Colonic mucosa (tissue), 4 donors: ENCODE measurements at regions not wholly inside any gene's neighbourhood (a gene's known extent, or its start where the extent isn't known, plus 50 kb on each side); places are given as distances from the start of the nearest gene placed in this dataset.
"Not testable (repeated sequence)": the region's sequence is repeated elsewhere in the genome, so short reads cannot be mapped to it uniquely, and the experiment has no call there.

ENCODE experiments used
- DNase-seq: peaks from one replicate; pipeline ENCODE4 v3.0.0-alpha.2; 2020
- H3K27ac ChIP-seq: fragments of 200-600 bp; one replicate; pipeline ENCODE4 v1.8.0; 2021
- H3K27me3 ChIP-seq: fragments of 200-600 bp; one replicate; pipeline ENCODE4 v1.8.0; 2021
- H3K36me3 ChIP-seq: fragments of 200-600 bp; one replicate; pipeline ENCODE4 v1.8.0; 2021
- H3K4me1 ChIP-seq: fragments of 200-600 bp; one replicate; pipeline ENCODE4 v1.8.0; 2021; ENCODE audit warnings: mild to moderate bottlenecking
- H3K4me3 ChIP-seq: fragments of 200-600 bp; one replicate; pipeline ENCODE4 v1.8.0; 2021
- H3K9ac ChIP-seq, 2 donors: one replicate each; pipeline ENCODE4 v1.7.0; 2013; ENCODE audit warnings: control low read depth in 2 of 2, low read depth in 2 of 2, low read length in 2 of 2
- H3K9me3 ChIP-seq: fragments of 200-600 bp; one replicate; pipeline ENCODE4 v1.8.0; 2021
- CTCF ChIP-seq: fragments of 200-600 bp; IDR thresholded peaks from one replicate; pipeline ENCODE4 v1.8.0; 2022; ENCODE audit warnings: antibody characterized with exemption, mild to moderate bottlenecking
- intact Hi-C: fragments of 100-400 bp; cut with DNase I; formaldehyde crosslinking; loops from one replicate; pipeline ENCODE4 v1.14.1; 2022
- donor health status: healthy.
- donor health status: DM: no; HTN: no; CAD: no.
- donor health status: DM: no; HTN: no; CAD: no.

GRCh38 chr6:137552809-137553208, 58.6 kb upstream of the OLIG3 start:
- no peak overlapping the region for H3K4me3 ChIP-seq
- TF ChIP-seq CTCF = no peak
- intact Hi-C loops = no loop called here
- no peak overlapping the region for H3K9ac ChIP-seq
- H3K4me1 ChIP-seq = no peaks in the 10 kb centered on the region
- H3K27me3 ChIP-seq = no peaks in the 10 kb centered on the region
- H3K27ac ChIP-seq = no peak overlapping the region
- H3K36me3 ChIP-seq = no peaks in the 10 kb centered on the region
- H3K9me3 ChIP-seq = no peaks in the 10 kb centered on the region
- no peak for DNase-seq

- H3K27ac ChIP-seq, H3K9ac ChIP-seq, H3K9me3 ChIP-seq, H3K27me3 ChIP-seq, H3K4me3 ChIP-seq, H3K4me1 ChIP-seq, DNase-seq, H3K36me3 ChIP-seq, intact Hi-C loops: not testable (repeated sequence)
Observed at GRCh38 chr6:137559521-137560183, 65.5 kb upstream of the OLIG3 start.

GRCh38 chr6:137560184-137560563, 66.0 kb upstream of the OLIG3 start:
- intact Hi-C loops = no loop called here
- no peak overlapping the region for H3K4me3 ChIP-seq
- H3K27me3 ChIP-seq = no peaks in the 10 kb centered on the region
- no peak for DNase-seq
- H3K9ac ChIP-seq = no peak overlapping the region
- H3K27ac ChIP-seq = no peak overlapping the region
- TF ChIP-seq CTCF = no peak
- no peaks in the 10 kb centered on the region for H3K9me3 ChIP-seq
- no peaks in the 10 kb centered on the region for H3K4me1 ChIP-seq
- H3K36me3 ChIP-seq = no peaks in the 10 kb centered on the region

GRCh38 chr6:137568067-137568466, 73.9 kb upstream of the OLIG3 start:
- DNase-seq = no peak
- no peak for TF ChIP-seq CTCF
- H3K4me1 ChIP-seq = no peaks in the 10 kb centered on the region
- no peaks in the 10 kb centered on the region for H3K27me3 ChIP-seq
- intact Hi-C loops = no loop called here
- H3K36me3 ChIP-seq = no peaks in the 10 kb centered on the region
- no peak overlapping the region for H3K4me3 ChIP-seq
- H3K9me3 ChIP-seq = no peaks in the 10 kb centered on the region
- H3K9ac ChIP-seq = no peak overlapping the region
- no peak overlapping the region for H3K27ac ChIP-seq

- intact Hi-C loops = no loop called here
- no peak for TF ChIP-seq CTCF
Observed at GRCh38 chr6:137570393-137570792, 76.2 kb upstream of the OLIG3 start.

GRCh38 chr6:137571854-137572253, 77.7 kb upstream of the OLIG3 start:
- Histone ChIP-seq H3K9ac (no peak overlapping the region), H3K27ac (no peak overlapping the region), H3K4me3 (no peak overlapping the region), H3K27me3 (no peaks in the 10 kb centered on the region), H3K9me3 (no peaks in the 10 kb centered on the region), H3K4me1 (no peaks in the 10 kb centered on the region), H3K36me3 (no peaks in the 10 kb centered on the region)
- peak; percentile 58 for TF ChIP-seq CTCF
- peak; percentile 55 for DNase-seq
- intact Hi-C loops = no loop called here

More at GRCh38 chr6:137570393-137570792, 76.2 kb upstream of the OLIG3 start:
- DNase-seq = no peak
- Histone ChIP-seq H3K9ac (no peak overlapping the region), H3K27me3 (no peaks in the 10 kb centered on the region), H3K27ac (no peak overlapping the region), H3K4me3 (no peak overlapping the region), H3K36me3 (no peaks in the 10 kb centered on the region), H3K4me1 (no peaks in the 10 kb centered on the region), H3K9me3 (no peaks in the 10 kb centered on the region)
